ENCODE measurements at regions not wholly inside any gene's neighbourhood (a gene's known extent, or its start where the extent isn't known, plus 50 kb on each side); places are given as distances from the start of the nearest gene placed in this dataset.
"Not testable (repeated sequence)": the region's sequence is repeated elsewhere in the genome, so short reads cannot be mapped to it uniquely, and the experiment has no call there.

- in situ Hi-C loops (cut with HindIII; ENCODE audit: low pct_unique_long_range_greater_than_20kb, low sequenced_read_pairs): no loop called here
- DNase-seq (ENCODE audit: low read depth): peak; percentile 5
These were observed 881.6 kb upstream of the PIK3C3 start for GRCh38 chr18:41073372-41073954.

- in situ Hi-C loops (cut with HindIII; ENCODE audit: low pct_unique_long_range_greater_than_20kb, low sequenced_read_pairs): no loop called here
These were observed 882.1 kb upstream of the PIK3C3 start for GRCh38 chr18:41072946-41073345.

GRCh38 chr18:41071826-41072225, 883.2 kb upstream of the PIK3C3 start:
- no peak for DNase-seq (ENCODE audit: low read depth)
- in situ Hi-C loops (cut with HindIII; ENCODE audit: low pct_unique_long_range_greater_than_20kb, low sequenced_read_pairs): no loop called here

More at GRCh38 chr18:41072946-41073345, 882.1 kb upstream of the PIK3C3 start:
- DNase-seq (ENCODE audit: low read depth): no peak

GRCh38 chr18:41069167-41069566, 885.9 kb upstream of the PIK3C3 start:
- in situ Hi-C loops (cut with HindIII; ENCODE audit: low pct_unique_long_range_greater_than_20kb, low sequenced_read_pairs): no loop called here
- DNase-seq (ENCODE audit: low read depth): no peak

GRCh38 chr18:41064916-41065315, 890.1 kb upstream of the PIK3C3 start:
- in situ Hi-C loops (cut with HindIII; ENCODE audit: low pct_unique_long_range_greater_than_20kb, low sequenced_read_pairs): no loop called here
- no peak for DNase-seq (ENCODE audit: low read depth)

- DNase-seq (ENCODE audit: low read depth): no peak
- in situ Hi-C loops (cut with HindIII; ENCODE audit: low pct_unique_long_range_greater_than_20kb, low sequenced_read_pairs): no loop called here
These were observed 894.1 kb upstream of the PIK3C3 start for GRCh38 chr18:41060967-41061366.

GRCh38 chr18:41059126-41059415, 896.0 kb upstream of the PIK3C3 start:
- in situ Hi-C loops (cut with HindIII; ENCODE audit: low pct_unique_long_range_greater_than_20kb, low sequenced_read_pairs): no loop called here
- no peak for DNase-seq (ENCODE audit: low read depth)

GRCh38 chr18:41058351-41059125, 896.5 kb upstream of the PIK3C3 start:
- no peak for DNase-seq (ENCODE audit: low read depth)
- in situ Hi-C loops (cut with HindIII; ENCODE audit: low pct_unique_long_range_greater_than_20kb, low sequenced_read_pairs): no loop called here

GRCh38 chr18:41052625-41053024, 902.4 kb upstream of the PIK3C3 start:
- in situ Hi-C loops (cut with HindIII; ENCODE audit: low pct_unique_long_range_greater_than_20kb, low sequenced_read_pairs): no loop called here
- DNase-seq (ENCODE audit: low read depth): no peak

- in situ Hi-C loops (cut with HindIII; ENCODE audit: low pct_unique_long_range_greater_than_20kb, low sequenced_read_pairs); DNase-seq (ENCODE audit: low read depth): not testable (repeated sequence)
These were observed 908.8 kb upstream of the PIK3C3 start for GRCh38 chr18:41046250-41046649.

- in situ Hi-C loops (cut with HindIII; ENCODE audit: low pct_unique_long_range_greater_than_20kb, low sequenced_read_pairs): no loop called here
- no peak for DNase-seq (ENCODE audit: low read depth)
These were observed 911.2 kb upstream of the PIK3C3 start for GRCh38 chr18:41043876-41044275.

- in situ Hi-C loops (cut with HindIII; ENCODE audit: low pct_unique_long_range_greater_than_20kb, low sequenced_read_pairs): no loop called here
- no peak for DNase-seq (ENCODE audit: low read depth)
These were observed 912.2 kb upstream of the PIK3C3 start for GRCh38 chr18:41042866-41043265.

- in situ Hi-C loops (cut with HindIII; ENCODE audit: low pct_unique_long_range_greater_than_20kb, low sequenced_read_pairs): no loop called here
- no peak for DNase-seq (ENCODE audit: low read depth)
These were observed 917.0 kb upstream of the PIK3C3 start for GRCh38 chr18:41038071-41038470.

GRCh38 chr18:41036346-41036745, 918.7 kb upstream of the PIK3C3 start:
- no peak for DNase-seq (ENCODE audit: low read depth)
- in situ Hi-C loops (cut with HindIII; ENCODE audit: low pct_unique_long_range_greater_than_20kb, low sequenced_read_pairs): no loop called here

- in situ Hi-C loops (cut with HindIII; ENCODE audit: low pct_unique_long_range_greater_than_20kb, low sequenced_read_pairs): no loop called here
- no peak for DNase-seq (ENCODE audit: low read depth)
These were observed 920.6 kb upstream of the PIK3C3 start for GRCh38 chr18:41034413-41034812.

GRCh38 chr18:41025666-41026065, 929.4 kb upstream of the PIK3C3 start:
- in situ Hi-C loops (cut with HindIII; ENCODE audit: low pct_unique_long_range_greater_than_20kb, low sequenced_read_pairs): no loop called here

GRCh38 chr18:41024792-41025191, 930.2 kb upstream of the PIK3C3 start:
- in situ Hi-C loops (cut with HindIII; ENCODE audit: low pct_unique_long_range_greater_than_20kb, low sequenced_read_pairs): no loop called here
- no peak for DNase-seq (ENCODE audit: low read depth)

More at GRCh38 chr18:41025666-41026065, 929.4 kb upstream of the PIK3C3 start:
- no peak for DNase-seq (ENCODE audit: low read depth)

GRCh38 chr18:41022484-41022883, 932.5 kb upstream of the PIK3C3 start:
- DNase-seq (ENCODE audit: low read depth): no peak
- in situ Hi-C loops (cut with HindIII; ENCODE audit: low pct_unique_long_range_greater_than_20kb, low sequenced_read_pairs): no loop called here

GRCh38 chr18:41021089-41021488, 933.9 kb upstream of the PIK3C3 start:
- in situ Hi-C loops (cut with HindIII; ENCODE audit: low pct_unique_long_range_greater_than_20kb, low sequenced_read_pairs): no loop called here
- DNase-seq (ENCODE audit: low read depth): no peak

- no peak for DNase-seq (ENCODE audit: low read depth)
- in situ Hi-C loops (cut with HindIII; ENCODE audit: low pct_unique_long_range_greater_than_20kb, low sequenced_read_pairs): no loop called here
These were observed 942.8 kb upstream of the PIK3C3 start for GRCh38 chr18:41012194-41012593.

Data from Caki2 (cell line).